H54 (cell line): ENCODE measurements at regions not wholly inside any gene's neighbourhood (a gene's known extent, or its start where the extent isn't known, plus 50 kb on each side); places are given as distances from the start of the nearest gene placed in this dataset.
"Not testable (repeated sequence)": the region's sequence is repeated elsewhere in the genome, so short reads cannot be mapped to it uniquely, and the experiment has no call there.

Source experiments
- DNase-seq: peaks from one replicate; pipeline ENCODE4 v3.0.0; 2011; ENCODE audit warnings: low spot score, mixed read lengths; ENCODE audit not compliant: insufficient read length
- FAIRE-seq: peaks from 3 replicates; lab custom pipeline; 2011; peaks lifted over from hg19 to GRCh38; lab: Jason Lieb, UNC
- POLR2A ChIP-seq: IDR thresholded peaks from 2 replicates; pipeline ENCODE4 v1.6.1; 2011; ENCODE audit warnings: low read depth, mild to moderate bottlenecking, low read length

GRCh38 chr5:68037546-68037945, 178.0 kb upstream of the PIK3R1 start:
- no peak for TF ChIP-seq POLR2A
- no peak for DNase-seq
- no peak for FAIRE-seq

- DNase-seq (no peak), FAIRE-seq (no peak)
- no peak for TF ChIP-seq POLR2A
Observed at GRCh38 chr5:68033961-68034571, 181.5 kb upstream of the PIK3R1 start.

GRCh38 chr5:68033029-68033428, 182.5 kb upstream of the PIK3R1 start:
- no peak for TF ChIP-seq POLR2A
- DNase-seq (no peak), FAIRE-seq (no peak)

GRCh38 chr5:68032216-68032762, 183.3 kb upstream of the PIK3R1 start:
- no peak for TF ChIP-seq POLR2A
- DNase-seq (no peak), FAIRE-seq (no peak)

DNA sequence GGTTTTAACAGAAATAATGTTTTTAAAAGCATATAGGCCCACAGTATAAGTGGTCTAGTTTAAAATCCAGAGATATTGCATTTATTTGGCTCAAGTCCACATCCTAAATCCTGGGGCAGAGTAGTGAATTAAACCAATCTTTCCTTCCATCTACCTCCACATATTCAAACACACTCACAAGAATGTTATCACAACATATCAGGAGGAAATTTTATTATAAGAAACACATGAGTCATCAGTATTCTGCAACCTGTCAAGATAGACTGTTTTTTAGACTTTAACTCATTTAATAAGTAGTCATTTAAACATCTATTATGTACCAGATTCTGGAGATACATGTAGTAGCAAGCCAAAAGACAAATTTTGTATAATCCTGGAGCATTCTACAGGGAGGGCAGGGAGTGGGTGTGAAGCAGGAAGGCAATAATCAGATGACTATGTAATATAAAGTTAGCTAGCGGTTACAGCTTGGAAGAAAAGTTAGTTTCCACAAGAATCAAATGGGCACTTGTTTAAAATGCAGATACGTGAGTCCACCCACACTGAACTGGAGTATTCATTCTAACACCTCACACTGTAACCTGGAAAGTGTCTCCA, 187.3 kb upstream of the PIK3R1 start:
- no peak for TF ChIP-seq POLR2A
- no peak for DNase-seq
- FAIRE-seq: no peak

- TF ChIP-seq POLR2A: no peak
- no peak for FAIRE-seq
- no peak for DNase-seq
Observed at GRCh38 chr5:68027519-68027918, 188.0 kb upstream of the PIK3R1 start.

GRCh38 chr5:68026092-68026885, 189.3 kb upstream of the PIK3R1 start:
- no peak for TF ChIP-seq POLR2A
- DNase-seq (no peak), FAIRE-seq (no peak)

DNA sequence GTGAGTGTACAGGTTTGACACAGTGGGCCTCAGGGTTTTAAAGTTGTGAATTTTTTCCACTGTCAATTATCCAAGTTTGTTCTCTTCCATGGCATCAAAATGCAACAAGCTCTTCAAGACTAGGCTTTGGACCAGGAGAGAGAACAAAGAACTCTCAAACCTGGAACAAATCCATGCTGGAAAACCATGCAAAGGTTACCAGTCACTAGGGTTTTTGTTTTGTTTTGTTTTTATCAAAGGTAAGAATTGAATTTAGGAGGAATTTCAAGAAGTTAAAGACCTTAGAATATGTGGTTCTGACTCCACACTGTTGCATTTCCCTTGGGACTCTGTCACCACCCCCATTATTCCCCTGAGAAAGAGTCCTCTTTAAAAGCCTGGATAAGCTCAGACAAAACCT, 191.1 kb upstream of the PIK3R1 start:
- no peak for FAIRE-seq
- TF ChIP-seq POLR2A: no peak
- DNase-seq: no peak

- DNase-seq: no peak
- TF ChIP-seq POLR2A: no peak
- FAIRE-seq: no peak
Observed at GRCh38 chr5:68021916-68022315, 193.6 kb upstream of the PIK3R1 start.

- DNase-seq (no peak), FAIRE-seq (no peak)
- no peak for TF ChIP-seq POLR2A
Observed at GRCh38 chr5:68021227-68021626, 194.3 kb upstream of the PIK3R1 start.

- not testable (repeated sequence) for DNase-seq
Observed at GRCh38 chr5:68020461-68020969, 195.0 kb upstream of the PIK3R1 start.

GRCh38 chr5:68015381-68016302, 199.9 kb upstream of the PIK3R1 start:
- no peak for FAIRE-seq
- no peak for DNase-seq
- no peak for TF ChIP-seq POLR2A

More at GRCh38 chr5:68020461-68020969, 195.0 kb upstream of the PIK3R1 start:
- not testable (repeated sequence) for FAIRE-seq

DNA sequence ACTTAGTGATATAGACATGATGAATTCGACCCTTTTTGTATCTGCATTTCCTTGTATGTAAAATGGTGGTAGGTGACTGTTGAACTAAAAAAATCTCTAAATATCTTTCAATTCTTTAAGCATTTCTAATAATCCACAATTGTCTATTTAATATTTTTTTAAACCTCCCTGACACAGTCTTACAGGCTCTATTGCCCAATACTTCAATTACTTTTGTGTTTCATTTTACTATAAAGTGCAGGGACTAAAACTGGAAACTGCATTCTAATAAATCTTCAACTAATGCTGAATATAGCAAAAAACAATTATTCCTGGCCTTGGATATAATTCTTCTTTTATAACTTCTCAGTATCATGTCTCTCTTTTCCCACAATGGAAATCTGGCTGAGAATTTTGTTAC, 202.7 kb upstream of the PIK3R1 start:
- DNase-seq (no peak), FAIRE-seq (no peak)
- no peak for TF ChIP-seq POLR2A

DNA sequence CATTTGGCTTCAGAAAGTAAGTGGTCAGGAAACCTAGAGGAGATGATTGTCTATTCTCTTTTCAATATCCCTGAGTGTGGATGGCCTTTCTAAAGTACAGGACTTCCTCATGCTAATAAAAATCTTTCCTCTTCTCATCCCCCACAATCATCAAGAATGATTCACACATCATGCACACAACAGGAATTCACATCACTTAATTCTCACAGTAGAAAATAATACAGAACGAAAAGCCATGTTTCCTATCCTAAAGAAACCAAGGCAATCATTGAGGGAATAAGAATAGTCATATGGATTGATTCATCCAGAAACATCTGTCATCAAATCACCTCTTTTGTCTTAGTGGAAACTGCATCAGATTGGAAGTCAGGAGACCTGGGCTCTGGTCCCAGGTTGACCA, 203.1 kb upstream of the PIK3R1 start:
- no peak for TF ChIP-seq POLR2A
- no peak for FAIRE-seq
- DNase-seq: no peak
